ENCODE measurements at regions not wholly inside any gene's neighbourhood (a gene's known extent, or its start where the extent isn't known, plus 50 kb on each side); places are given as distances from the start of the nearest gene placed in this dataset.
"Not testable (repeated sequence)": the region's sequence is repeated elsewhere in the genome, so short reads cannot be mapped to it uniquely, and the experiment has no call there.

DNA sequence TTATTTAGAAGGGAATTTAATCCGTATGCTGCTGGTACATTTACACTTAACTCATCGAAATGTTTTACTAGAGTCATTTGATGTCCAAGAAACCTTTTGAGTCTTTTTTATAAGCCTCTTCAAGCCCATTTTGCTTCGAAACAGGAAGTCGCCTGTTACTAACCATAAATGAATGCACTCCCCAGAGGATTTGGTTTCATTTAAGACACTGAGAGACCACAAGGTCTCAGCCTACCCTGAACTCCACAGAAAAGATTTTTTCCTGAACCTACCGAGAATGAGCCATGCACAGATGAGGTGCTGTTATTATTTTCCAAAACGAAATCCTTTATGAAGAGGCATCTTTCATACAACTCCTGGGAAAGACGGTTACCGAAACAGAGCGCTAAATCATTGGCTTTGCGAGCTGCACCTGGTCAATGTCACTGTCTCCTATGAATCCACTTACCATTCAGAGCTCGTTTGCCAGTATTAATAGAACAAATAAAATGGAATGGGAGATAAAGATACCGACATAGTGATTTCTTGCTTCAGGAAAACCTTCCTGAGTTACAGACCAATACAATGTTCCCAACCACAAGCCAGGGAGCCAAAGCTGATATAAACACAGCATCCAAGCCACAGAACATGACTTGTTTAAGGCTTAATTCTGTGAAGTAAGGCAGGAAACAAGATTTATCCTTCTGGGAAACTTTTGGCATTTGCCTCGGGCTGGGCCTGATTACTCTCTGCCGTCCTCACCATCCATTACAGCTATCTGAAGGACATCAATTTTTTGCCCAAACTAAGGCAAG is 382.1 kb downstream of the OSR1 start:
- peak; percentile 62 for DNase-seq

DNA sequence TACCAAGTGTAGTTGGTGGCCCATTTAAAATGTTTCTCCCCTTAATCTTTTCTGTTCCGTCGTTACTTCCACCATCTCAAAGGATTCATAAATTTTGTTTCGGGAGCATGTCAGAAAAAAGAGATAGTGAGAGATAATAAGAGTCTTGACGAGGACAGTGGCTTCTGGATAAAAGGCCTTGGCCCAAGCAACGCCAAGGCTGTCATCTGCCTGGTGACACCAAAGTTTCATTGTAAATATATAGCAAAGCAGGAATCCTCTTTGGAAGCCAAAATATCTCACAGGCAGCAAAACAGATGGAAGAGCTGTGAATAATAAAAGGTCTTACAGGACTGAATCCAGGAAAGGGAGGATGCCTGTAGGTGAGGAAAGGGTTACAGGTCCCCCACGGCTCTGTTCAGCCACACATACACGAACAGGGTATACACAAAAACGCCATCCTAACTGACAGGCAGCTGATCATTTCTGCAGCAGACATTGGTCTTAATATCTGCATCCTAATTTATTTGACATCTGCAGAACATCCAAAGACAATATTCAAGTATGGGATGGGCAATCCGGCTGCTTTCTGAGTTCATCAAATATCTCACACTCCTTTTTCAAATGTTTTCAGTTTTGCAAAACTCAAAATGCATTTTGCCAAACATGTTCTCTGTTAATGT is 382.8 kb downstream of the OSR1 start:
- DNase-seq: no peak

DNA sequence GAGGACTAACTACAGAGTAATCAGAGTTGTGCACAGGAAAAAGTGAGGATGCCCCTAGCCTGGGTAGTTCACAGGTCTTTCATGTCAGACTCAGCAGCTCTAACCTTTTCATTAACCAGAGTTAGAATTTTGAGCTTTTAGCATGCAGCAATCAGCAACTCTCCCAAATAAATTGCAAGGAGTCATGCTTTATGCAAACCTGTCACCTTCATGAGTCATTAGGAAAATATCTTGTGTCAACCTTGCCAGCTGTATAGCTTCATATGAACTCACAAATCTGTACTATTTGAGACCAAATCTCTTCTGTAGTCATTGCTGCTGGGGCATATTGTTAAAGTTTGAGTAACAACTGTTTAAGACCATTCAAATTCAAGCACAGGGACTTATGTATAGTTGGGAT is 382.3 kb upstream of the NT5C1B start:
- no peak for DNase-seq

- DNase-seq: no peak
These were observed 381.7 kb upstream of the NT5C1B start for GRCh38 chr2:18971069-18971378.

DNA sequence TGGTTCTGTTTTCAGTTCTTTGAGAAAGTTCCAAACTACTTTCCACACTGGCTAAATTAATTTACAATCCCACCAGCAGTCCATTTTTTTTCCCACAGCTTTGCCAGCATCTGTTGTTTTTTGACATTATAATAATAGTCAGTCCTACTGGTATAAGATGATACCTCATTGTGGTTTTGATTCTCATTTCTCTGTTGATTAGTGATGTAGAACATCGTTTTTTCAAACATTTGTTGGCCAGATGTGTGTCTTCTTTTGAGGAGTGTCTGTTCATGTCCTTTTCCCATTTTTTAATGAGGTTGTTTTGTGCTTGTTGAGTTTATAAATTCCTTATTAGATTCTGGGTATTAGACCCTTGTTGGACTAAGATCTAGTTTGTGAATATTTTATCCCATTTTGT is 376.8 kb upstream of the NT5C1B start:
- DNase-seq: no peak

GRCh38 chr2:18963739-18964256 is 374.4 kb upstream of the NT5C1B start:
- not testable (repeated sequence) for DNase-seq

DNA sequence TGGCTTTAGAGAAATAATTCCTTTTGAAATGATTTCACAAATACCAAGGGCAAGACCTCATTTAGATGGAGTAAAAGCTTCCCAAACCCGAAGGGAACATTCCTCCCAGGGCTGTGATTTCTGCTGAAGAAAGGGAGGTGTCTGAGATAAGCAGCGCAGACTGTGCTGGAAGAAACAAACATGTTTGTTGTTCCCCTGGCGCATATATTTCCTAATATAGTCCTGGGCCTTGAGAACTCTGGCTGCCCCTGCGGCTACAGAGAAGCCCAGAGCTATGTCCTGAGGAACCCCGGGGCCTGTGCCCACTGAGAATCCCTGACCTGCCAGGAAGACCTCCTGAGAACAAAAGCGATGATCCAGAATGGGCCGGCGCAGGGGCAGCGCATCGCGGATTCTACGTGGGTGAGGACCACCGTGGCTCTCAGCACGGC is 372.6 kb upstream of the NT5C1B start:
- DNase-seq: no peak

GRCh38 chr2:18959952-18960717 is 370.8 kb upstream of the NT5C1B start:
- no peak for DNase-seq

DNA sequence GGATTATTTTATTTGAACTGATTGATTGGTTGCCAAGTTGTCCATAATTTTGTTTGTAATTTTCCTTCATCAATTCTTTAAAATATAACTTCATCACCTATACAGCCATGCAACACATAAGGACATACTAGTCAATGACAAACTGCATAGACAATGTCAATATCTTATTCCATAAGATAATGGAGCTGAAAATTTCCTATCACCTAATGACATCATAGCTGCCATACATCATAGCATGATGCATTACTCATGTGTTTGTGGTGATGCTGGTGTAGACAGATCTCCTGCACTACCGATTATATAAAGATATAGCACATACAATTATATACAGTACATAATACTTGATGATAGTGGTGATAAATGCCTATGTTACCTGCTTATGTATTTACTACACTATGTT is 369.8 kb upstream of the NT5C1B start:
- no peak for DNase-seq

DNA sequence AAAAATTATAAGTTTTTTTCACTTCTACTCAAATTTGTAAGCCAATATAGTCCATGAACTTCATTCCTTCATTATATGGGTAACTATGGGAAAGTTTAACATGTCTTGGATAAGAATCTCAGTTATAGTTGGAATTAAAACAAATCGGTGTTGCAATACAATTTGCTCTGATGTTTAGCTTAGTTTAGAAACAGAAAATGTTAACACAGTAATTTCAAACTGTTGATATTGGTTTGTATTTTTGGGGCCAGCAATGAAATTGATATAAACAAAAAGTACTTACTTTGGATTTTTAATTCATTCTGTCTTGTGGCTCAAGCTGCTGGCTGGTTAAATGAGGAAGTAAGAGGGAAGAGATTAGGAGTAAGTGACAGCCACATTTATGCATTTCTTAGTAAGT is 368.5 kb upstream of the NT5C1B start:
- no peak for DNase-seq

- DNase-seq: no peak
These were observed 361.0 kb upstream of the NT5C1B start for GRCh38 chr2:18950361-18950851.

GRCh38 chr2:18949871-18950270 is 360.5 kb upstream of the NT5C1B start:
- no peak for DNase-seq

DNA sequence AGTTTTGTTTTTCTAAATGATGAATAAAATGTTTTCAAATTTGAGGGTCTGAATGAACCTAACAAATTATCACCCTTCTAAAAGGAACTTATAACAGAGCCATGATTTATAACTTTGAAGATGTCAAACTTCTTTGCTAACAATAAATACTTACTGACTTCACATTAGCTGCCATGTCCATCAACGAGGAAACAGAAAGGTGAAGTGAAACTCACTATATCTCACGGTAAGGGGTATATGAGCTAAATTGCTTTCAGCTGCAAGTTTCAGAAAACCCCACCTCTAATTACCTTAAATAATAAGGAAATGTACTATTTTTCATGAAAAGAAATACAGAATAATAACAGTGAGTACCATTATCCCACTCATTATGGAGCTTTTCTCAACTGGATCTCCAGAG is 350.8 kb upstream of the NT5C1B start:
- no peak for DNase-seq

- not testable (repeated sequence) for DNase-seq
These were observed 350.4 kb upstream of the NT5C1B start for GRCh38 chr2:18939740-18940139.

GRCh38 chr2:18934886-18935285 is 345.5 kb upstream of the NT5C1B start:
- no peak for DNase-seq

GRCh38 chr2:18932853-18933252 is 343.5 kb upstream of the NT5C1B start:
- DNase-seq: no peak

GRCh38 chr2:18930971-18931370 is 341.6 kb upstream of the NT5C1B start:
- DNase-seq: no peak

- no peak for DNase-seq
These were observed 338.3 kb upstream of the NT5C1B start for GRCh38 chr2:18927525-18928232.

- no peak for DNase-seq
These were observed 337.5 kb upstream of the NT5C1B start for GRCh38 chr2:18926631-18927524.

DNA sequence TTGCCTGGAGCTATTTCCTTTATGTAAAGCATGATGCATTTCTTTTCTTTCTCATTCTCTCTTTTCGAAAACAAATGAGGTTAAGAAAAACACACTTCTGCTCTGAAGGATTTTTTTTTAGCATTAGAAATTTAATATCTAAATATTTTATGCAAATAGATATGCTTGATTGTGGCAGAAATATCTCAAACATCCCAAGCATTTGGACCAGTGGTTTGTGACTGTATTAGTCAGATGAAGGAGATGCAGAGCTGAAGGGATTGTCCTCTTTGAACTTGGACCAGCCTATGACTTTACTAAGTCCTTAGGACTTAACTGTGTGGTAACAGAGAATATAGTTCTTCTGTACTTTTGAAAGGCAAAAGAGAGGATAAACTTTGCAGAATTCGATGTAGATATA is 335.9 kb upstream of the NT5C1B start:
- no peak for DNase-seq

- no peak for DNase-seq
These were observed 335.5 kb upstream of the NT5C1B start for GRCh38 chr2:18924886-18925285.

GRCh38 chr2:18924386-18924785 is 335.0 kb upstream of the NT5C1B start:
- no peak for DNase-seq
